Fibroblast of mammary gland (primary cell): ENCODE measurements at regions not wholly inside any gene's neighbourhood (a gene's known extent, or its start where the extent isn't known, plus 50 kb on each side); places are given as distances from the start of the nearest gene placed in this dataset.

Experiments
- DNase-seq: peaks from one replicate; pipeline ENCODE4 v3.0.0-alpha.2; 2010; ENCODE audit warnings: low read depth
- H3K4me3 ChIP-seq: 2 replicates; pipeline ENCODE4 v1.5.1; 2011; ENCODE audit warnings: low read depth, mild to moderate bottlenecking, low read length, moderate library complexity; ENCODE audit not compliant: control insufficient read depth
- CTCF ChIP-seq: conservative IDR thresholded peaks from 2 replicates; pipeline ENCODE4 v1.5.1; 2011; ENCODE audit warnings: low read depth, low read length, inconsistent platforms; ENCODE audit not compliant: control insufficient read depth, insufficient read depth

- no peak overlapping the region for H3K4me3 ChIP-seq
- no peak for TF ChIP-seq CTCF
- DNase-seq, result no peak
Observed at GRCh38 chr6:148068437-148069061, 274.1 kb upstream of the SASH1 start.

- TF ChIP-seq CTCF, result no peak
- DNase-seq, result no peak
- no peak overlapping the region for H3K4me3 ChIP-seq
Observed at GRCh38 chr6:148069256-148069655, 273.4 kb upstream of the SASH1 start.

- DNase-seq, result no peak
- H3K4me3 ChIP-seq, result no peak overlapping the region
- TF ChIP-seq CTCF, result no peak
Observed at GRCh38 chr6:148074291-148074690, 268.3 kb upstream of the SASH1 start.

GRCh38 chr6:148074738-148075137, 267.9 kb upstream of the SASH1 start:
- no peak for DNase-seq
- TF ChIP-seq CTCF, result no peak
- no peak overlapping the region for H3K4me3 ChIP-seq

- no peak overlapping the region for H3K4me3 ChIP-seq
- no peak for TF ChIP-seq CTCF
- no peak for DNase-seq
Observed at GRCh38 chr6:148075352-148075751, 267.3 kb upstream of the SASH1 start.

- TF ChIP-seq CTCF, result no peak
- H3K4me3 ChIP-seq, result no peak overlapping the region
- DNase-seq, result no peak
Observed at GRCh38 chr6:148076051-148076450, 266.6 kb upstream of the SASH1 start.

GRCh38 chr6:148080315-148080714, 262.3 kb upstream of the SASH1 start:
- DNase-seq, result no peak
- H3K4me3 ChIP-seq, result no peak overlapping the region
- TF ChIP-seq CTCF, result no peak
